ENCODE measurements at regions not wholly inside any gene's neighbourhood (a gene's known extent, or its start where the extent isn't known, plus 50 kb on each side); places are given as distances from the start of the nearest gene placed in this dataset.

DNA sequence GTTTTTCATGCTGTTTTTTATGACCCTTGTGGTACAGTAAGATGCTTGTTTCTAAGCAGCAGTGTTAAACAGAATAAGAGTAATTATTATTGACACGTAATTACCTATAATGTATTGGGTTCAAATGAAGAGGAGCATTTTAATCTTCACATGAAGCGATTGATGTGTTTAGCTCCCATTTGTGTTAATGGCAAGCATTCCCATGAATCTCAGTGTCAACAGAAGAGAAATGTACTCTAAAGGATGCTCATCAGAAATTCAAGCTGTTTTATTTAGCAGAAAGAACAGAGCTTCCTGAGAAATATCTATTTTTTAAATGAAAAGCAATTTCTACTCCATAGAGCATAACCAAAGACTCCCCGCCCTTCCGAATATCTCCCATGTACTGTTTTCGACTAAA lies 341.3 kb upstream of the LINC00305 start:
- dilution Hi-C loops (cut with MboI; ENCODE audit: extremely low pct_ligation_motif_present, low sequenced_read_pairs) = no loop called here
- Histone ChIP-seq H3K4me1 (ENCODE audit: control insufficient read depth, extremely low read depth, insufficient read depth, low read length) (no peaks in the 10 kb centered on the region), H3K9me3 (ENCODE audit: control insufficient read depth, low read depth, low read length) (no peaks in the 10 kb centered on the region), H3K27ac (ENCODE audit: control insufficient read depth, insufficient read depth, low read length) (no peak overlapping the region), H3K27me3 (ENCODE audit: control insufficient read depth, extremely low read depth, insufficient read depth, low read length) (no peaks in the 10 kb centered on the region), H3K4me3 (ENCODE audit: control insufficient read depth in 2 of 3, extremely low read depth in 1 of 3, insufficient read depth in 2 of 3, low read depth in 1 of 3, low read length in 3 of 3) (no peak overlapping the region), H3K9ac (ENCODE audit: control insufficient read depth, extremely low read depth, insufficient read depth, low read length) (no peak overlapping the region), H4K20me1 (ENCODE audit: control insufficient read depth, extremely low read depth, insufficient read depth, low read length) (no peaks in the 10 kb centered on the region), H2AFZ (ENCODE audit: control insufficient read depth, low read length) (no peak overlapping the region), H3K36me3 (ENCODE audit: control insufficient read depth in 2 of 2, extremely low read depth in 1 of 2, insufficient read depth in 2 of 2, low read length in 2 of 2) (no peaks in the 10 kb centered on the region), H3K4me2 (ENCODE audit: control insufficient read depth, extremely low read depth, insufficient read depth, low read depth, low read length) (no peak overlapping the region), H3K79me2 (ENCODE audit: control insufficient read depth, insufficient read depth, low read length) (no peaks in the 10 kb centered on the region), H3K9me1 (ENCODE audit: control insufficient read depth, extremely low read depth, insufficient read depth, low read length) (no peaks in the 10 kb centered on the region)
- no peak for TF ChIP-seq EZH2 (IDR thresholded peaks at IDR 0.05; ENCODE audit: low read length)
- no peak for TF ChIP-seq CTCF (optimal IDR thresholded peaks at IDR 0.05 in 1 of 3, IDR thresholded peaks at IDR 0.05 in 1 of 3, conservative IDR thresholded peaks at IDR 0.05 in 1 of 3; ENCODE audit: extremely low read depth in 1 of 3, insufficient read depth in 2 of 3, low read length in 3 of 3)
- DNase-seq (ENCODE audit: low read depth, low spot score) (no peak), FAIRE-seq (no peak)

DNA sequence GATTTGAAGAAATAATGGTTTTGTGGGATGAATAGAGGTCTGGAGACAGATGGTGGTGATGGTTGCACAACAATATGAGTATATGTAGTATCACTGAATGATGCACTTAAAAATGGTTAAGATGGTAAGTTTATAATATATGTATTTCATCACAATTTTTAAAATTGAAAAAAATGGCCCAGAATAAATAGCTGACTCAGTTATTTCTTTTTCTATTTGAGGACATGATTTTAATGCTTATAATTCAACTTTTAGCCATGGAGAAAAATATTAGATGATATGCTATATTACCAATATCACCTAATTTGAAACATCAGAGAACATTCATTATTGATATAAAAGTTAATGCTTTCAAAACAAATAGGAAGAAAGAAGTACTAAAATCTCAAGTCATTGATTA lies 339.8 kb upstream of the LINC00305 start:
- Histone ChIP-seq H3K9me3 (ENCODE audit: control insufficient read depth, low read depth, low read length) (no peaks in the 10 kb centered on the region), H3K4me3 (ENCODE audit: control insufficient read depth in 2 of 3, extremely low read depth in 1 of 3, insufficient read depth in 2 of 3, low read depth in 1 of 3, low read length in 3 of 3) (no peak overlapping the region), H4K20me1 (ENCODE audit: control insufficient read depth, extremely low read depth, insufficient read depth, low read length) (no peaks in the 10 kb centered on the region), H3K9ac (ENCODE audit: control insufficient read depth, extremely low read depth, insufficient read depth, low read length) (no peak overlapping the region), H3K79me2 (ENCODE audit: control insufficient read depth, insufficient read depth, low read length) (no peaks in the 10 kb centered on the region), H3K4me2 (ENCODE audit: control insufficient read depth, extremely low read depth, insufficient read depth, low read depth, low read length) (no peak overlapping the region), H3K36me3 (ENCODE audit: control insufficient read depth in 2 of 2, extremely low read depth in 1 of 2, insufficient read depth in 2 of 2, low read length in 2 of 2) (no peaks in the 10 kb centered on the region), H3K9me1 (ENCODE audit: control insufficient read depth, extremely low read depth, insufficient read depth, low read length) (no peaks in the 10 kb centered on the region), H3K4me1 (ENCODE audit: control insufficient read depth, extremely low read depth, insufficient read depth, low read length) (no peaks in the 10 kb centered on the region), H3K27ac (ENCODE audit: control insufficient read depth, insufficient read depth, low read length) (no peak overlapping the region), H3K27me3 (ENCODE audit: control insufficient read depth, extremely low read depth, insufficient read depth, low read length) (no peaks in the 10 kb centered on the region), H2AFZ (ENCODE audit: control insufficient read depth, low read length) (no peak overlapping the region)
- DNase-seq (ENCODE audit: low read depth, low spot score) = no peak
- FAIRE-seq = no peak
- TF ChIP-seq EZH2 (IDR thresholded peaks at IDR 0.05; ENCODE audit: low read length) = no peak
- TF ChIP-seq CTCF (optimal IDR thresholded peaks at IDR 0.05 in 1 of 3, IDR thresholded peaks at IDR 0.05 in 1 of 3, conservative IDR thresholded peaks at IDR 0.05 in 1 of 3; ENCODE audit: extremely low read depth in 1 of 3, insufficient read depth in 2 of 3, low read length in 3 of 3) = no peak
- dilution Hi-C loops (cut with MboI; ENCODE audit: extremely low pct_ligation_motif_present, low sequenced_read_pairs) = no loop called here

Data from keratinocyte (primary cell).